ENCODE measurements at regions not wholly inside any gene's neighbourhood (a gene's known extent, or its start where the extent isn't known, plus 50 kb on each side); places are given as distances from the start of the nearest gene placed in this dataset.

- no peak for DNase-seq
Observed at GRCh38 chr1:48051466-48052126, 54.4 kb upstream of the TRABD2B start.

- DNase-seq = no peak
Observed at GRCh38 chr1:48049823-48050535, 52.8 kb upstream of the TRABD2B start.

GRCh38 chr1:48048980-48049379, 51.8 kb upstream of the TRABD2B start:
- DNase-seq = no peak

- no peak for DNase-seq
Observed at GRCh38 chr1:48048064-48048463, 50.9 kb upstream of the TRABD2B start.

GRCh38 chr1:48047116-48047515, 49.9 kb upstream of the TRABD2B start:
- DNase-seq = no peak
